ENCODE measurements at regions not wholly inside any gene's neighbourhood (a gene's known extent, or its start where the extent isn't known, plus 50 kb on each side); places are given as distances from the start of the nearest gene placed in this dataset.
A peak's percentile ranks its signal among the peaks of the same experiment; 100 is the strongest.

GRCh38 chr1:186566140-186566855, 105.4 kb upstream of the PDC start:
- Histone ChIP-seq H3K9me3 (replicated peaks; ENCODE audit: control insufficient read depth, insufficient read depth, low read length) (no peaks in the 10 kb centered on the region), H3K27ac (ENCODE audit: control insufficient read depth, insufficient read depth) (no peak overlapping the region), H3K9ac (ENCODE audit: control insufficient read depth, insufficient read depth, low read length) (no peak overlapping the region), H3K4me2 (ENCODE audit: control insufficient read depth, insufficient read depth) (no peak overlapping the region), H4K20me1 (ENCODE audit: control insufficient read depth, insufficient read depth) (no peaks in the 10 kb centered on the region), H3K4me3 (no peak overlapping the region), H3K27me3 (replicated peaks in 1 of 2; ENCODE audit: control insufficient read depth in 2 of 2, insufficient read depth in 2 of 2, low read length in 1 of 2) (no peaks in the 10 kb centered on the region), H3K36me3 (ENCODE audit: control insufficient read depth in 2 of 2, insufficient read depth in 2 of 2, low read length in 1 of 2) (no peaks in the 10 kb centered on the region), H3K79me2 (ENCODE audit: control insufficient read depth, insufficient read depth, low read length) (no peaks in the 10 kb centered on the region), H3K4me1 (ENCODE audit: control insufficient read depth, insufficient read depth, low read length) (no peaks in the 10 kb centered on the region), H2AFZ (ENCODE audit: control insufficient read depth, low read depth, low read length) (no peak overlapping the region)
- POLR2A ChIA-PET, result no interaction called here
- no peak for FAIRE-seq
- TF ChIP-seq NFIC (IDR thresholded peaks at IDR 0.05; ENCODE audit: low read depth, low read length) (peak; percentile 23; the same call in 1 of the 2 replicates), MTA2 (IDR thresholded peaks at IDR 0.05; ENCODE audit: low read depth) (no peak), GATAD2B (conservative IDR thresholded peaks at IDR 0.05; ENCODE audit: low read depth) (no peak), JUNB (IDR thresholded peaks at IDR 0.05) (peak; percentile 47; the same call in 1 of the 2 replicates)
- DNase-seq (ENCODE audit: low read depth, low spot score), result no peak
- BruUV-seq (replicated peaks), result no TSS peak
- ATAC-seq, result peak; percentile 46
- CTCF ChIA-PET, result no interaction called here
- RAD21 ChIA-PET (ENCODE audit: unreplicated experiment), result no interaction called here
- SMC1A ChIA-PET (ENCODE audit: uncharacterized antibody, unreplicated experiment), result no interaction called here
- WGBS (ENCODE audit: insufficient coverage, insufficient replicate concordance, low lambda C conversion rate, missing lambda C conversion rate), result 12% methylated on average over 3 of the region's 3 CpGs
- intact Hi-C loops (cut with micrococcal nuclease; ENCODE audit: unreplicated experiment), result no loop called here
- in situ Hi-C loops (cut with MboI), result no loop called here

GRCh38 chr1:186564582-186564981, 103.7 kb upstream of the PDC start:
- no peak overlapping the region for H3K4me2 ChIP-seq (ENCODE audit: control insufficient read depth, insufficient read depth)
- H3K79me2 ChIP-seq (ENCODE audit: control insufficient read depth, insufficient read depth, low read length), result no peaks in the 10 kb centered on the region
- no peak overlapping the region for H2AFZ ChIP-seq (ENCODE audit: control insufficient read depth, low read depth, low read length)
- H4K20me1 ChIP-seq (ENCODE audit: control insufficient read depth, insufficient read depth), result no peaks in the 10 kb centered on the region
- no peak overlapping the region for H3K9ac ChIP-seq (ENCODE audit: control insufficient read depth, insufficient read depth, low read length)
- RAD21 ChIA-PET (ENCODE audit: unreplicated experiment), result no interaction called here
- BruUV-seq (replicated peaks), result no TSS peak
- H3K4me1 ChIP-seq (ENCODE audit: control insufficient read depth, insufficient read depth, low read length), result no peaks in the 10 kb centered on the region
- no peak for FAIRE-seq
- H3K27ac ChIP-seq (ENCODE audit: control insufficient read depth, insufficient read depth), result no peak overlapping the region
- POLR2A ChIA-PET, result no interaction called here
- TF ChIP-seq MLLT1 (IDR thresholded peaks at IDR 0.05) (no peak), RAD21 (IDR thresholded peaks at IDR 0.05; ENCODE audit: insufficient read depth, low read depth, low read length) (peak; percentile 10; the same call in 1 of the 2 replicates), CREB1 (IDR thresholded peaks at IDR 0.05; ENCODE audit: low read depth) (peak; percentile 50; the same call in 1 of the 2 replicates), ATF7 (IDR thresholded peaks at IDR 0.05; ENCODE audit: low read depth) (no peak), CREM (IDR thresholded peaks at IDR 0.05; ENCODE audit: low read depth) (peak; percentile 41; the same call in 1 of the 2 replicates)
- H3K9me3 ChIP-seq (replicated peaks; ENCODE audit: control insufficient read depth, insufficient read depth, low read length), result no peaks in the 10 kb centered on the region
- no peaks in the 10 kb centered on the region for H3K36me3 ChIP-seq (ENCODE audit: control insufficient read depth in 2 of 2, insufficient read depth in 2 of 2, low read length in 1 of 2)
- no peak overlapping the region for H3K4me3 ChIP-seq
- in situ Hi-C loops (cut with MboI), result no loop called here
- CTCF ChIA-PET, result interaction anchor here (0.9 kb wide), 1 partner anchor 205 kb away, joined by 3 read pairs; no protein-coding TSS in a partner anchor
- ATAC-seq, result peak; percentile 60
- DNase-seq (ENCODE audit: low read depth, low spot score), result no peak
- no peaks in the 10 kb centered on the region for H3K27me3 ChIP-seq (replicated peaks in 1 of 2; ENCODE audit: control insufficient read depth in 2 of 2, insufficient read depth in 2 of 2, low read length in 1 of 2)
- intact Hi-C loops (cut with micrococcal nuclease; ENCODE audit: unreplicated experiment), result no loop called here
- 100% methylated on average over 1 of the region's 1 CpG for WGBS (ENCODE audit: insufficient coverage, insufficient replicate concordance, low lambda C conversion rate, missing lambda C conversion rate)
- SMC1A ChIA-PET (ENCODE audit: uncharacterized antibody, unreplicated experiment), result interaction anchor here (1.0 kb wide), 1 partner anchor 53 kb away, joined by 3 read pairs; no protein-coding TSS in a partner anchor
